ENCODE measurements at regions not wholly inside any gene's neighbourhood (a gene's known extent, or its start where the extent isn't known, plus 50 kb on each side); places are given as distances from the start of the nearest gene placed in this dataset.
"Not testable (repeated sequence)": the region's sequence is repeated elsewhere in the genome, so short reads cannot be mapped to it uniquely, and the experiment has no call there.

GRCh38 chr5:104084896-104085295, 522.3 kb upstream of the NUDT12 start:
- FAIRE-seq (no peak), DNase-seq (ENCODE audit: low spot score in 2 of 2) (no peak)

DNA sequence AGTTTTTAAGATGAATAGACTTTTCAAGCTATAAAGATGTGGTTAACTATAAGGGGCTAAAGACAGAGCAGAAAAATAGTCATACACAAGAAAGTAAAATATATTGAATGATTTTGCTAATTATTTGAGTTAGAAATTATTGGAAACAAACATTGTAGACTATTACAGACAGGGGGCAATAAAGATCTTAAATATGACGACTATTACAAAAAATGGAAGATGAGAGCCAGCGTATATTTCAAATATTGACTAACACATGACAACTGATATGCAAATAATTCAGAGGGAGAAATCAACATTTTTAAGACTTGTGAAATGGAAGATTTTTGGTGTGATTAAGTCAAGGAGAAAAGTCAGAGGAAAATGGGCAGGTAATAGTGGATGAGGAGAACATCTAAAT, 520.2 kb upstream of the NUDT12 start:
- no peak for FAIRE-seq
- no peak for DNase-seq (ENCODE audit: low spot score in 2 of 2)

DNA sequence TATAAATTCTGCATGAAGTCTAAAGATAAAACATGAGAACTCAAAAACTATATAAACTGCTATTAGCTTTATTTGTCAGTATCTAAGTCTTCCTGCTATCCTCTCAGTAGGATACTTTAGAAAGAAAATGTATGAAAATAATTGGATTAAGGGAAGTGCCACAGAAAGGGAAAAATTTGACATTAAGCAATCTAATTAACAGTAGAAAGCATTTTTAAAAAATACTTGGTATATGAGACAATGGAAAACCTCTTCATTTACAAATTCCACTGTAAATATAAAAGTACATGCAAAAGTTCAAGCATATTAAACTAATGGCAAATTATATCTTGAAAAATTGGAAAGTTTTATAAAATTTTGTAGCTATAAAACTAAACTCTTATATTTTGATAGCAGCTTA, 518.6 kb upstream of the NUDT12 start:
- FAIRE-seq (no peak), DNase-seq (ENCODE audit: low spot score in 2 of 2) (no peak)

GRCh38 chr5:104080646-104081175, 518.1 kb upstream of the NUDT12 start:
- no peak for FAIRE-seq
- no peak for DNase-seq (ENCODE audit: low spot score in 2 of 2)

GRCh38 chr5:104079861-104080645, 517.5 kb upstream of the NUDT12 start:
- FAIRE-seq; DNase-seq (ENCODE audit: low spot score in 2 of 2): not testable (repeated sequence)

DNA sequence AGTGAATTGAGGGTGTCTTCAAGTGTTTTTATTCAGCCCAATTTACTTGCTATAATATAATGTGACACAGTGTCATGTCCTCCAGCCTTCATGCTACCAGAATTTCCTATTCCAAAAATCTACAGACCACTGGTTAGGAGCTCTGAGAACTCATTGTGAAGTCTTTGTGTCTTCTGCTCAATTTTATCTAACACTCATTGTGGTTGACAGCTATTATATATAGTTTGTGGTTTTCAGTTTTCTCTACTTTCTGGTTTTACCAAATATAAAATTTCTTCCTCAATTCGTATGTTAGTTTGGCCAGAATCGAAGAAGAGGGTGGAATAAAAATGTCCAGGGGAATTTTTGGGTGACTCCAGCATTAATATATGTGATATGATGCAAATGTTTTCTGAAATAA, 509.3 kb upstream of the NUDT12 start:
- DNase-seq (ENCODE audit: low spot score in 2 of 2): no peak
- FAIRE-seq: no peak

GRCh38 chr5:104062621-104063377, 500.2 kb upstream of the NUDT12 start:
- FAIRE-seq: no peak
- DNase-seq (ENCODE audit: low spot score in 2 of 2): no peak

GRCh38 chr5:104061707-104062106, 499.1 kb upstream of the NUDT12 start:
- FAIRE-seq (no peak), DNase-seq (ENCODE audit: low spot score in 2 of 2) (no peak)

DNA sequence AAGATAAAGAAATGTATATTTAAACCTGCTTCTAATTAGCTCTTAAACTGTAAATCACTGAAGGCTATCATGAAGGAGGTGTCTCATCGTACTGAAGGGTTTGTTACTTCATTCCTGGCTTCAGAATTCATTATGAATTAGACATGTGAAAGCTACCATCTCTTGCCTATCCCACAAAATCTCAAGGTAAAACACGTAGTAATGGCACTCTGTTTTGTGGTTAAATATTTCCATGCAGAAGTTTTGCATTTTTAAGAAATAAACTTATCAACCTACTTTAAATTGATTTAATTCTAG, 490.7 kb upstream of the NUDT12 start:
- FAIRE-seq (no peak), DNase-seq (ENCODE audit: low spot score in 2 of 2) (no peak)

DNA sequence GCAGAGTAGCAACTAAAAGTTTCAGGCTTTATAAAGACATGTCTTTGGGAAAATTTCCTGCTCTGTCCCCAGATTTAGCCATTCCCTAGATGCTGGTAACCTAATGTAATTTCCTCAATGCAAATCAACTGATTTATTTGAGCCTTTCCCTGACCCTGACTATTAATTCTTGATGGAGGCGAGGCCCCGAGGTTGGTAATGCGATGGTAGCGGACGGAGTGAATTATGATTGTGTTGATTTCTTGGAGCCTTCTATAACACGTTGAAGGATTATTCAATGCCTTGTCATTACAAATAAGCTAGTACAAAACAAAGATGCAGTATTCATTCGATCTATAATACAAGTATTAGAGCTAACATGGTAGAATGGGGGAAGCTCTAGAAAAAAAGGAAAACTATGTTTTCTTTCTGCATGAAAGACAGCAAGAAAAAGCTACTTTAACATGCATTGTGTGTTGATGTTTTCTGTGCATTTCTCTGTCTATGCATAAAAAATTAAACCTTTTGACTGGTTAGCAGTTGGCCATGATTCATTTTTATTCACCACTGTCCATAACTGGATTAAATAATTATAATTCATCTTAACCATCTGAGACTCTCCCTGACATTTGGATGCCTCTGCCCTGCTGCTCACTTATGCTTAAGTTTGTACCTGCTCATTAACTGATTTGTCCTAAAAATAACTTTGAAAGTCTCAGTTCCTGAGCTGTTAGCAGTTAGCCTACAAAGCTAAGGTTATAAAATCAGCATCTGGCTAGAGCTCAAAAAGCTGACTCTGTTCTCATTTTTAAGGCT, 490.2 kb upstream of the NUDT12 start:
- DNase-seq (ENCODE audit: low spot score in 2 of 2) (no peak), FAIRE-seq (no peak)

DNA sequence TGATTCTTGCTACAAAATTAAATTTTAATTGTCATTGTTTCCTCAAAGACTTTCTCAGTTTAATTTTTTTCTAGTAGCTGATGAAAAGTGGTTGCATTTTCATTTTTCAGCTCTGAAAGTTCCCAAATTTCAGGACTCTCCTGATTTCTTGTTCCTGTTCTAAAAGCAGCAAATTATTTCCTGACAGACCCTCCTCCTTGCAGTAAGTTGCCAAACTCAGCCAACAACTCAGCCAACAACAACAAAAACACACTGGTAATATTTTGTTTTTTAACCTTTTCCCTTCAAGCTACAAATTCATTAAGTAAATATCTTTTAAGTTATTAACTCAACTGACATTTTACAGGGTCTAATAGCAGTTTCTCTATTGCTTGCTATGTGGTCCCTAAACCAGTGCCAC, 487.8 kb upstream of the NUDT12 start:
- DNase-seq (ENCODE audit: low spot score in 2 of 2): no peak

GRCh38 chr5:104049752-104050151, 487.2 kb upstream of the NUDT12 start:
- DNase-seq (ENCODE audit: low spot score in 2 of 2) (no peak), FAIRE-seq (no peak)

More for the DNA sequence above, 487.8 kb upstream of the NUDT12 start:
- FAIRE-seq: no peak

DNA sequence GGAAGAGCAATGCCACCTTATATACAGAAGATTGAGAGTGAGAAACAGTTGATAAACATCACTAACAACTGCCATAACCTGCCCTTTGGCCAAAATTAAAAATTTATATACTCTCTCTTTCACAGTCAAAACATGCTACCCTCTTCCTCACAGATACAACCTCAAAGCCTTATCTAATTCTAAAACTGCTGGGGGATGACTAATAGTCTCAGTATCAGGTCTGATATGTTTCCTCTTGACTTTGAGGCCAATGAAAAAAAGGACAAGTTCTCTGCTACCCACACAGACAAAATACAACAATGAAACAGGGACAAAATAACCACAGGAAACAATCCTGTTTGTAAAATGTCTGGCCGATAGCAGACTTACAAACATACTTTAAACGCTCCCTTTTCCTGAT, 485.6 kb upstream of the NUDT12 start:
- FAIRE-seq: no peak

DNA sequence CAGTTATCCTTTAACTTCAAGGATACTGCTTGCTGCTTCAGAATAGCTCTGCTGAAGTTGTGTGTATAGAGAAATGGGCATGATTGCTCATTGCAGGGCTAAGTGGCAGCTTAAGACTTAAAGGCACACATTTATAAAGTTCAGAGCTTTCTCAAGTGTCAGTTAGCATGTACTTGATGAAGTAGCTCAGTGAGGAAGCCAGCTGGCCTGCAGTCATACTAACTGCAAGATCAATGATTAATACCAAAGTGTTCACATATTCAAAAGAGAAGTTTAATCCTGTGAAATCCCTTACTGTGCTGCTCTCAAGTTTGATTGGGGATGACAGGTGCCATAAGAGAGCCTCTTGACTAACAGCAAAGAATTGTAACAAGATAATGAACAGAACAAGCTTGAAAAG, 483.4 kb upstream of the NUDT12 start:
- DNase-seq (ENCODE audit: low spot score in 2 of 2) (no peak), FAIRE-seq (no peak)

More for the DNA sequence above, 485.6 kb upstream of the NUDT12 start:
- DNase-seq (ENCODE audit: low spot score in 2 of 2): no peak

- DNase-seq (ENCODE audit: low spot score in 2 of 2); FAIRE-seq: not testable (repeated sequence)
Measured at GRCh38 chr5:104039871-104040270, 477.3 kb upstream of the NUDT12 start.

DNA sequence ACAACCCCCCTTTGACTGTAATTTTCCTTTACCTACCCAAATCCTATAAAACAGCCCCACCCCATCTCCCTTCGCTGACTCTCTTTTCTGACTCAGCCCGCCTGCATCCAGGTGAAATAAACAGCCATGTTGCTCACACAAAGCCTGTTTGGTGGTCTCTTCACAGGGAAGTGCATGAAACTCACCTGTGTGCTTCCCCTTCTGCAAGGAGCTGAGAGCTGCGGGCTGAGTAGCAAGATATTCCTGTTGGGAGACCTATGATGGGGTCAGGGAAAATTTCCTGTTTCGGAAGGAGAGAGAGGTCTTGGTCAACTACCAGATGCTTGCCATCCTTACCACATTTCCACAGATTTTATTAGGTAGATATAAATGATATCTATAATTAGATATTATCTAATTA, 474.5 kb upstream of the NUDT12 start:
- DNase-seq (ENCODE audit: low spot score in 2 of 2); FAIRE-seq: not testable (repeated sequence)

DNA sequence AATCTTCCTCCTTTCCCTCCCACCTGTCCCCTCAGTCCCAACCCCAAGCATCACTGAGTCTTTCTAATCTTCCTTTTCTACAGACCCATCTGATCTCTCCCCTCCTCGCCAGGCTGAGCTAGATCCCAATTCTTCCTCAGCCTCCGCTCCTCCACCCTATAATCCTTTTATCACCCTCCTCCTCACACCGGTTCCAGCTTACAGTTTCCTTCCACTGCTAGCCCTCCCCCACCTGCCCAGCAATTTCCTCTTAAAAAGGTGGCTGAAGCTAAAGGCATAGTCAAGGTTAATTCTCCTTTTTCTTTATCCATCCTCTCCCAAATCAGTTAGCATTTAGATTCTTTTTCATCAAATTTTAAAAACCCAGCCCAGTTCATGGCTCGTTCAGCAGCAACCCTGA, 470.6 kb upstream of the NUDT12 start:
- DNase-seq (ENCODE audit: low spot score in 2 of 2); FAIRE-seq: not testable (repeated sequence)

- no peak for FAIRE-seq
- no peak for DNase-seq (ENCODE audit: low spot score in 2 of 2)
Measured at GRCh38 chr5:104024538-104024937, 461.9 kb upstream of the NUDT12 start.

- FAIRE-seq (no peak), DNase-seq (ENCODE audit: low spot score in 2 of 2) (no peak)
Measured at GRCh38 chr5:104023739-104024138, 461.1 kb upstream of the NUDT12 start.

- DNase-seq (ENCODE audit: low spot score in 2 of 2) (no peak), FAIRE-seq (no peak)
Measured at GRCh38 chr5:104019956-104020355, 457.4 kb upstream of the NUDT12 start.

GRCh38 chr5:104018299-104018698, 455.7 kb upstream of the NUDT12 start:
- FAIRE-seq: no peak

More at GRCh38 chr5:104018299-104018698, 455.7 kb upstream of the NUDT12 start:
- DNase-seq (ENCODE audit: low spot score in 2 of 2): no peak
